Body of pancreas (tissue), 4 donors: ENCODE measurements at regions not wholly inside any gene's neighbourhood (a gene's known extent, or its start where the extent isn't known, plus 50 kb on each side); places are given as distances from the start of the nearest gene placed in this dataset.
"Not testable (repeated sequence)": the region's sequence is repeated elsewhere in the genome, so short reads cannot be mapped to it uniquely, and the experiment has no call there.

Experiments used
- CTCF ChIP-seq, 7 experiments: fragments of 450-650 bp in 4 of 7; fragments of 200-600 bp in 3 of 7; sonication (generic) in 3 of 7; IDR thresholded peaks; one replicate each; pipeline ENCODE4 v1.5.1; 2016 to 2019; ENCODE audit warnings: antibody characterized with exemption in 7 of 7
- POLR2A ChIP-seq, 3 donors: fragments of 450-650 bp; IDR thresholded peaks; one replicate each; pipeline ENCODE4 v1.6.1; 2016; ENCODE audit warnings: antibody characterized with exemption in 3 of 3, mild to moderate bottlenecking in 2 of 3

- not testable (repeated sequence) for TF ChIP-seq CTCF, POLR2A (IDR thresholded peaks at IDR 0.05)
Observed at GRCh38 chr21:9791453-9791852, 729.9 kb upstream of the TPTE start.
